Heart left ventricle (tissue), 16 donors: ENCODE measurements at regions not wholly inside any gene's neighbourhood (a gene's known extent, or its start where the extent isn't known, plus 50 kb on each side); places are given as distances from the start of the nearest gene placed in this dataset.

ENCODE experiments used
- ATAC-seq, 4 donors: fragments of 200-7000 bp; cut with Tn5 transposase; one replicate each; pipeline ENCODE4 v1.9.1; 2020 to 2022; ENCODE audit warnings: moderate library complexity in 4 of 4, mild to moderate bottlenecking in 3 of 4, moderate number of reproducible peaks in 1 of 4
- DNase-seq, 5 donors: peaks; one replicate each; pipeline ENCODE4 v3.0.0-alpha.2; 2020
- H3K27ac ChIP-seq, 12 donors: fragments of 200-600 bp; sonication (generic) in 4 of 12; one replicate each; pipeline versions ENCODE4 v1.5.0 to v1.8.0; 2016 to 2022; ENCODE audit warnings: mild to moderate bottlenecking in 2 of 12
- H3K27me3 ChIP-seq, 9 donors: fragments of 200-600 bp; sonication (generic) in 2 of 9; one replicate each; pipeline versions ENCODE4 v1.5.1 to v1.8.0; 2016 to 2022; ENCODE audit warnings: mild to moderate bottlenecking in 3 of 9
- H3K36me3 ChIP-seq, 9 donors: fragments of 200-600 bp; sonication (generic) in 2 of 9; one replicate each; pipeline versions ENCODE4 v1.5.0 to v1.8.0; 2018 to 2022; ENCODE audit warnings: mild to moderate bottlenecking in 2 of 9
- H3K4me1 ChIP-seq, 12 donors: fragments of 200-600 bp; sonication (generic) in 4 of 12; one replicate each; pipeline versions ENCODE4 v1.5.0 to v1.8.0; 2016 to 2022; ENCODE audit warnings: mild to moderate bottlenecking in 3 of 12
- H3K4me3 ChIP-seq, 12 donors: fragments of 200-600 bp; sonication (generic) in 4 of 12; one replicate each; pipeline versions ENCODE4 v1.5.0 to v1.8.0; 2017 to 2022; ENCODE audit warnings: mild to moderate bottlenecking in 9 of 12, moderate library complexity in 4 of 12
- H3K9me3 ChIP-seq, 12 donors: fragments of 200-600 bp; sonication (generic) in 4 of 12; one replicate each; pipeline versions ENCODE4 v1.5.0 to v1.8.0; 2016 to 2022; ENCODE audit warnings: mild to moderate bottlenecking in 1 of 12
- POLR2A ChIP-seq, 2 donors: fragments of 450-650 bp; IDR thresholded peaks; one replicate each; pipeline ENCODE4 v1.6.1; 2017; ENCODE audit warnings: antibody characterized with exemption in 2 of 2, mild to moderate bottlenecking in 2 of 2, moderate library complexity in 2 of 2
- WGBS, 4 donors: extraction: QIAGEN DNeasy Blood & Tissue Kit in 2 of 4; methylation state at CpG; one replicate each; pipeline versions ENCODE4 v1.1.5 to v1.1.7; 2013 to 2018; 5-methylcytosine and 5-hydroxymethylcytosine counted together
- intact Hi-C, 10 donors: fragments of 100-400 bp; cut with DNase I; formaldehyde crosslinking; loops; one replicate each; pipeline versions ENCODE4 v1.11.1 to v1.14.2; 2022
- TF ChIP-seq, protein P1 (sequence below), 12 donors: fragments of 200-600 bp; sonication (generic) in 4 of 12; IDR thresholded peaks; one replicate each; pipeline versions ENCODE4 v1.5.0 to v1.8.0; 2018 to 2022; ENCODE audit warnings: antibody characterized with exemption in 12 of 12, mild to moderate bottlenecking in 5 of 12
- donor health status: ischemic (EF 13 %, LVEDD 7.1; RV severe dilation, severe dysfunction).
- donor health status: healthy with polysubstance abuse.
- donor health status: DM: no; HTN: yes; CAD: no.
- donor health status: DM: no; HTN: no; CAD: no.
- donor health status: ischemic (EF 25% LVEDD 6.9; RV normal size, moderate dysfunction).
- donor health status: ischemic (EF 25% LVEDD 5.7; RV mildly dilated, moderate dysfunction).
- donor health status: healthy.
- donor health status: DM: yes; HTN: yes; CAD: no.
- donor health status: ischemic (EF 35%, LVEDD 5.7; RV mildly dilated, moderate dysfunction).
- donor health status: nonischemic (EF 11% LVEDD 7.7; RV severe dilation, severe dysfunction).
- donor health status: DM: yes; HTN: yes; CAD: no.
- donor health status: PGD.
- donor health status: ischemic (EF 29% LVEDD 5.4; RV normal size, mild dysfunction).
- donor health status: nonischemic (EF 23%, LVEDD 6.1; RV moderate dilation, normal function).

DNA sequence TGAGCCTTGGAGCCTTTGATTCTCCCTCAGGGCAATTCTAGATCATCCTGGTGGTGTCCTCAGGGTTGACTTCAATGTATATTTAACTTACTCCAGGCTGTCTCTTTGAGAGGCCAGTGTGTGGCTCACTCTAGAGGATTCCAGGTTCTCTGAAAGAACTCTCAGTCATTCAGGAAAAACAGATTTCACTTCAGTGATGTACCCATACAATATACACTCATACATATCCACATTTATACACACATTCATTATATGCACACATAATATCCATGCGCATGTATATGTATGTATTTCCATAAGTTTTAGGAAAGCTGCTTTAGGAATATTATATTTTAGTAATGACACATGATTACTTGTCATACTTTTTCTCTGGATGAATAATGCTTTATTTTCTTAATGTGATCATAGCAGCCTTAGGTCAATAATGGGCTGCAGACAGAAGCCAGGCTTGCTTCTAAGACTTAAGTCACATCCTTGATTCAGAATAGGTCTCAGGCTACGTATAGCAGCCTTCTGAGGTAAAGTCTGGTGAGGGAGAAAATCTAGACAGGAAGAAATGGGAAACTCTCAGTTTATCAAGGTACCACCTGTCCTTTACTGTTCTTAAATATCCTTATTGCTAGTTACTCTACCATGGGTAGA lies 397.0 kb downstream of the GPAT3 start:
- no peak for ATAC-seq
- DNase-seq: no peak
- H3K27ac ChIP-seq: no peak overlapping the region
- H3K9me3 ChIP-seq: peaks cover 0 to 8% (median 0%) of the 10 kb centered on the region in 12 donors
- no peaks in the 10 kb centered on the region for H3K4me1 ChIP-seq
- WGBS, 4 donors: 81 to 87% (median 83%) methylated on average over 2 of the region's 2 CpGs
- peaks cover 0 to 6% (median 0%) of the 10 kb centered on the region in 9 donors for H3K27me3 ChIP-seq
- TF ChIP-seq, protein P1, sequence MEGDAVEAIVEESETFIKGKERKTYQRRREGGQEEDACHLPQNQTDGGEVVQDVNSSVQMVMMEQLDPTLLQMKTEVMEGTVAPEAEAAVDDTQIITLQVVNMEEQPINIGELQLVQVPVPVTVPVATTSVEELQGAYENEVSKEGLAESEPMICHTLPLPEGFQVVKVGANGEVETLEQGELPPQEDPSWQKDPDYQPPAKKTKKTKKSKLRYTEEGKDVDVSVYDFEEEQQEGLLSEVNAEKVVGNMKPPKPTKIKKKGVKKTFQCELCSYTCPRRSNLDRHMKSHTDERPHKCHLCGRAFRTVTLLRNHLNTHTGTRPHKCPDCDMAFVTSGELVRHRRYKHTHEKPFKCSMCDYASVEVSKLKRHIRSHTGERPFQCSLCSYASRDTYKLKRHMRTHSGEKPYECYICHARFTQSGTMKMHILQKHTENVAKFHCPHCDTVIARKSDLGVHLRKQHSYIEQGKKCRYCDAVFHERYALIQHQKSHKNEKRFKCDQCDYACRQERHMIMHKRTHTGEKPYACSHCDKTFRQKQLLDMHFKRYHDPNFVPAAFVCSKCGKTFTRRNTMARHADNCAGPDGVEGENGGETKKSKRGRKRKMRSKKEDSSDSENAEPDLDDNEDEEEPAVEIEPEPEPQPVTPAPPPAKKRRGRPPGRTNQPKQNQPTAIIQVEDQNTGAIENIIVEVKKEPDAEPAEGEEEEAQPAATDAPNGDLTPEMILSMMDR (IDR thresholded peaks at IDR 0.05): no peak
- no peak for TF ChIP-seq POLR2A (IDR thresholded peaks at IDR 0.05)
- intact Hi-C loops: no loop called here
- no peaks in the 10 kb centered on the region for H3K36me3 ChIP-seq
- H3K4me3 ChIP-seq: no peak overlapping the region

DNA sequence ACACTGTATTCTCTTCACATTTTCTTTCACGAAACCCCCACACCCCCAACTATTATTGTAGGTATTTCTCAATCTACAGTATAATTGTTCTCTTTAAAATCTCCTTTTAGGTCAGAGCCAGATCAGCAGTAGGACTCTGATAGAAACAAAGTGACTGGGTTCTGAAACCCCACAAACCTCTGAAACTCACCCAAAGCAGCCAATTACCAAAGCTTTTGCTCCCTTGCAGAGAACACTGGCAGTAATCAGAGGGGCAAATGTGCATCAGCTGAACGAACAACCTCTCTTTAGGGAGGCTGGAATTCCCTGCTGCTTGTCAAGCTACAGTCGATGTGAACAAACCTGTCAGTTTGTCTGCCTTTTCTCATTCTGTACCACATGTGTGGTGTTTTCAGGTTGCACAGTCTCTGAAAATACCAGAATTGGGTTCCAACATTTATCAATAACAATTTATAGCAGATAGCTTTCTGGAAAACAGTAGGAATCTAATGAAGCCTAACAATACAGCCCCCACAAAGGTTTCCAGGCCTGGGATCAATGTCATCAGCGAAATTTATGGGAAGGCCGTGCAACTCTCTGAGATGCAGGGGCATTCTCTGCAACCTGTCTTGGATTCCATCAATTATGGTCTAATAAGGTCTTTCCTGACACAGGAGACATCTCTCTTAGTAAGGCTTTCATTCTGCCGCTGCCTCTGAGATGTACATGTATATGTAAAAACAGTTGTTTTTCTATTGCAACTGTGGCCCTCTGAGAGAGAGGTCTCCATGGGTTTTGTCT lies 395.9 kb downstream of the GPAT3 start:
- DNase-seq (no peak), ATAC-seq (no peak)
- intact Hi-C loops: no loop called here
- no peak overlapping the region for H3K4me3 ChIP-seq
- peaks cover 0 to 6% (median 0%) of the 10 kb centered on the region in 9 donors for H3K27me3 ChIP-seq
- no peak for TF ChIP-seq POLR2A (IDR thresholded peaks at IDR 0.05)
- TF ChIP-seq, protein P1 (IDR thresholded peaks at IDR 0.05): no peak
- no peaks in the 10 kb centered on the region for H3K36me3 ChIP-seq
- 67 to 75% (median 73%) methylated on average over 6 of the region's 6 CpGs for WGBS, 4 donors
- H3K9me3 ChIP-seq: peaks cover 0 to 2% (median 0%) of the 10 kb centered on the region in 12 donors
- H3K4me1 ChIP-seq: no peaks in the 10 kb centered on the region
- H3K27ac ChIP-seq: no peak overlapping the region

DNA sequence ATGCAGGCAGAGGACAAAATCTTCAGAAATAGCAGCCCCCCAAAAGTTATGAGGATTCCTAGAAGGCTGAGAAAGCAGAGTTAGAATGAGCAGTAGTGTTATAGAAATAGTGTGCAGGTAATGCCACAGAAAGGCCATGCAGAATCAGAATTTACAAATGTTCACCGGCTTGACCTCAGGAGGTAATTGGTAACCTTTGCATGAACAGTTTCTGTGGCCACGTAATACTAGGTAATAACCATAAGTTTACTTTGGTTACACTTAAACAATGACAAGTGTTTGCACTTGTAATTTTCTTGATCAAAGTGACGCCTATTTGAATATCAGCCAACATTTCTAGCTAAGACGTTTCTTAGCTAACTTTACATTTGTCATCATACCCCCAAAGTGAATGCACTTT lies 393.6 kb downstream of the GPAT3 start:
- TF ChIP-seq, protein P1 (IDR thresholded peaks at IDR 0.05): no peak
- no peak for ATAC-seq
- intact Hi-C loops: no loop called here
- no peak for DNase-seq
- Histone ChIP-seq H3K36me3 (no peaks in the 10 kb centered on the region), H3K9me3 (no peaks in the 10 kb centered on the region), H3K4me1 (no peaks in the 10 kb centered on the region), H3K27ac (no peak overlapping the region), H3K27me3 (peaks cover 0 to 6% (median 0%) of the 10 kb centered on the region in 9 donors), H3K4me3 (no peak overlapping the region)
- WGBS, 4 donors: 71 to 78% (median 71%) methylated on average over 4 of the region's 4 CpGs

DNA sequence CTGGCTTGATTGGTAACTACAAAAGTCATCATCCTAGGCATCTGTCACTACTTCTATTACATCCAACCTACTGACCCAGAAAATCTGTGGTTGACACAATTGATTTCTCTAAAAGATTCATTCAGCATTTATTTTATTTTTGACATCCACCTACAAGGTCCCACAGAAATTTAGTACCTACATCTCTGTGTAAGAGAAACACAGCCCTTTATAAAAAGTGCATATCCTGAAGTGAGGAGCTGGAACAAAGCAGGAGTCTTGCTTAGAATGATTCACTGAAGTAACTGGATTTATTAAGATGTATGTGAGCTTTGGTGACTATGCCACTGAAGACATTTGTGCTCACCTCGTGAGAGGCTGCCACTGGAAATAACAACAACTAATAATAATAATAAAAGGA lies 391.0 kb downstream of the GPAT3 start:
- Histone ChIP-seq H3K36me3 (no peaks in the 10 kb centered on the region), H3K4me1 (no peaks in the 10 kb centered on the region), H3K4me3 (no peak overlapping the region), H3K27ac (no peak overlapping the region), H3K27me3 (peaks cover 0 to 6% (median 0%) of the 10 kb centered on the region in 9 donors), H3K9me3 (no peaks in the 10 kb centered on the region)
- 43 to 56% (median 51%) methylated on average over 1 of the region's 1 CpG for WGBS, 4 donors
- TF ChIP-seq, protein P1 (IDR thresholded peaks at IDR 0.05): no peak
- TF ChIP-seq POLR2A (IDR thresholded peaks at IDR 0.05): no peak
- DNase-seq (no peak), ATAC-seq (no peak)
- intact Hi-C loops: no loop called here
